ENCODE measurements at regions not wholly inside any gene's neighbourhood (a gene's known extent, or its start where the extent isn't known, plus 50 kb on each side); places are given as distances from the start of the nearest gene placed in this dataset.

GRCh38 chrX:802846-803245, 172.3 kb downstream of the SHOX start:
- TF ChIP-seq CTCF (IDR thresholded peaks at IDR 0.05; ENCODE audit: unreplicated experiment), result no peak
- Mint-ChIP-seq H3K36me3 (ENCODE audit: low read depth, unreplicated experiment) (peaks cover 19% of the 10 kb centered on the region), H3K27ac (ENCODE audit: unreplicated experiment) (no peak overlapping the region), H3K9me3 (ENCODE audit: unreplicated experiment) (peaks cover 39% of the 10 kb centered on the region), H3K27me3 (ENCODE audit: unreplicated experiment) (peaks cover 10% of the 10 kb centered on the region), H3K4me1 (ENCODE audit: unreplicated experiment) (no peaks in the 10 kb centered on the region), H3K4me3 (ENCODE audit: unreplicated experiment) (no peak overlapping the region)
- no peak for DNase-seq (ENCODE audit: low spot score)

- peaks cover 6% of the 10 kb centered on the region for H3K27me3 Mint-ChIP-seq (ENCODE audit: unreplicated experiment)
- DNase-seq (ENCODE audit: low spot score), result no peak
- no peaks in the 10 kb centered on the region for H3K4me1 Mint-ChIP-seq (ENCODE audit: unreplicated experiment)
- peaks cover 21% of the 10 kb centered on the region for H3K9me3 Mint-ChIP-seq (ENCODE audit: unreplicated experiment)
- H3K4me3 Mint-ChIP-seq (ENCODE audit: unreplicated experiment), result no peak overlapping the region
- TF ChIP-seq CTCF (IDR thresholded peaks at IDR 0.05; ENCODE audit: unreplicated experiment), result no peak
- no peak overlapping the region for H3K27ac Mint-ChIP-seq (ENCODE audit: unreplicated experiment)
- H3K36me3 Mint-ChIP-seq (ENCODE audit: low read depth, unreplicated experiment), result peaks cover 13% of the 10 kb centered on the region
Measured at GRCh38 chrX:799808-800207, 169.2 kb downstream of the SHOX start.

- no peak for TF ChIP-seq CTCF (IDR thresholded peaks at IDR 0.05; ENCODE audit: unreplicated experiment)
- no peak for DNase-seq (ENCODE audit: low spot score)
- H3K27ac Mint-ChIP-seq (ENCODE audit: unreplicated experiment), result no peak overlapping the region
- peaks cover 9% of the 10 kb centered on the region for H3K27me3 Mint-ChIP-seq (ENCODE audit: unreplicated experiment)
- H3K4me3 Mint-ChIP-seq (ENCODE audit: unreplicated experiment), result no peak overlapping the region
- H3K4me1 Mint-ChIP-seq (ENCODE audit: unreplicated experiment), result no peaks in the 10 kb centered on the region
- H3K36me3 Mint-ChIP-seq (ENCODE audit: low read depth, unreplicated experiment), result peaks cover 4% of the 10 kb centered on the region
- H3K9me3 Mint-ChIP-seq (ENCODE audit: unreplicated experiment), result peaks cover 9% of the 10 kb centered on the region
Measured at GRCh38 chrX:794311-794710, 163.7 kb downstream of the SHOX start.

GRCh38 chrX:793216-793770, 162.7 kb downstream of the SHOX start:
- Mint-ChIP-seq H3K4me3 (ENCODE audit: unreplicated experiment) (no peak overlapping the region), H3K27me3 (ENCODE audit: unreplicated experiment) (peaks cover 12% of the 10 kb centered on the region), H3K9me3 (ENCODE audit: unreplicated experiment) (peaks cover 9% of the 10 kb centered on the region), H3K4me1 (ENCODE audit: unreplicated experiment) (no peaks in the 10 kb centered on the region), H3K27ac (ENCODE audit: unreplicated experiment) (no peak overlapping the region), H3K36me3 (ENCODE audit: low read depth, unreplicated experiment) (peaks cover 7% of the 10 kb centered on the region)
- no peak for DNase-seq (ENCODE audit: low spot score)
- no peak for TF ChIP-seq CTCF (IDR thresholded peaks at IDR 0.05; ENCODE audit: unreplicated experiment)

GRCh38 chrX:791479-792034, 161.0 kb downstream of the SHOX start:
- Mint-ChIP-seq H3K27me3 (ENCODE audit: unreplicated experiment) (peaks cover 12% of the 10 kb centered on the region), H3K4me3 (ENCODE audit: unreplicated experiment) (no peak overlapping the region)

More at GRCh38 chrX:791479-792034, 161.0 kb downstream of the SHOX start:
- Mint-ChIP-seq H3K27ac (ENCODE audit: unreplicated experiment) (no peak overlapping the region), H3K4me1 (ENCODE audit: unreplicated experiment) (no peaks in the 10 kb centered on the region), H3K36me3 (ENCODE audit: low read depth, unreplicated experiment) (peaks cover 7% of the 10 kb centered on the region), H3K9me3 (ENCODE audit: unreplicated experiment) (peaks cover 9% of the 10 kb centered on the region)
- no peak for DNase-seq (ENCODE audit: low spot score)
- no peak for TF ChIP-seq CTCF (IDR thresholded peaks at IDR 0.05; ENCODE audit: unreplicated experiment)

Data from endothelial cell (in vitro differentiated cells).